Head of caudate nucleus (tissue), 42 donors: ENCODE measurements at regions not wholly inside any gene's neighbourhood (a gene's known extent, or its start where the extent isn't known, plus 50 kb on each side); places are given as distances from the start of the nearest gene placed in this dataset.

Experiments
- DNase-seq, 42 donors: peaks; one replicate each; pipeline versions ENCODE4 v3.0.0 to v3.0.0-alpha.2; 2020 to 2021; ENCODE audit warnings: mixed read lengths in 7 of 42
- intact Hi-C: fragments of 100-400 bp; cut with DNase I; formaldehyde crosslinking; loops from one replicate; pipeline ENCODE4 v1.15.0; 2022

DNA sequence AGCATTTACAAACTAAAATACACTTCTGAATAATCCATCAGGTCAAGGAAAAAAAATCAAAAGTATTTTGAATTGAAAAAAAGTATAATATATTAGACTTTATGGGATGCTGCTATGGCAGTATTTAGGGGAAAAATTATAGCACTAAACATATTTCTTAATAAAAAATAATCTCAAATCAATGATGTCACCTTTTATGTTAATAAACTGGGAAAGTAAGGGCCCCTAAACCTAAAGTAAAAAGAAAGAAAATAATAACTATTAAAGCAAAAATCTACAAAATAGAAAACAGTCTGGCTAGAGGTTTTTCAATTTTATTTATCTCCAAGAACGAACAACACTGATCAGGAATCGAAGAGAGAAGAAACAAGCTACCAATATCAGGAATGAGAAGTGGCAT is 160.8 kb upstream of the PLXNA2 start:
- intact Hi-C loops = no loop called here
- no peak for DNase-seq

DNA sequence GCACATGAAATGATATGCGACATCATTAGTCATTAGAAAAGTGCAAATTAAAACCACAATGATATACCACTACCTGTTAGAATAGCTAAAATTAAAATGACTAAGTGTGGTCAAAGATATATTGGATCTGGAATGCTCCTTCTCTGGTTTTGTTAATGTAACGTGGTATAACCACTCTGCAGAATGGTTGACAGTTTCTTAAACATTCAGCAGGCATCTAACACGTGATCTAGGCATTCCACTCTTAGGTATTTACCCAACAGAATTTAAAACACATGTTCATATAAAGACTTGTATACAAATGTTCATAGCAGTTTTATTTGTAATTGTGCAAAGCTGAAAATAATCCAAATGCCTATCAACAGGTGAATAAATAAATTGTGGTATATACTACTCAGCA is 165.0 kb upstream of the PLXNA2 start:
- DNase-seq = no peak
- intact Hi-C loops = no loop called here

DNA sequence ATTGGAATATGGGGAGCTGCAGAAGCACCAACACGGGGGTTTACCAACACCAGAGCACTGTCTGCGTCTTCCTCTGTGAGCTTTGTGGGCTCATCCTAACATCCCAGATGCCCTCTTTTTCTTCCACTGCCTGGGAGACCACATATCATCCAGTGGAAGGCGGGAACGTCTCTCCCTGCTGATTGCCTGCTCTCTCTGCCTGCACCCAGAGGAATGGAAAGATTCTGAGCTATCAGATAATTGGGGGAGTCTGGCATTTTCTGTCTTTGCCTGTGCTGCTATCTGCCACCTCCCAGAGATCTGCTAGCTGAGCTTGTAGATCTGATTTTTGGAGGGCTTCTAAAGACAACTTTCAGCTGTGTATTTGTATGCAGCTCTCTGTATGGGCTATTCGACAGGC is 166.2 kb upstream of the PLXNA2 start:
- intact Hi-C loops = no loop called here
- no peak for DNase-seq

DNA sequence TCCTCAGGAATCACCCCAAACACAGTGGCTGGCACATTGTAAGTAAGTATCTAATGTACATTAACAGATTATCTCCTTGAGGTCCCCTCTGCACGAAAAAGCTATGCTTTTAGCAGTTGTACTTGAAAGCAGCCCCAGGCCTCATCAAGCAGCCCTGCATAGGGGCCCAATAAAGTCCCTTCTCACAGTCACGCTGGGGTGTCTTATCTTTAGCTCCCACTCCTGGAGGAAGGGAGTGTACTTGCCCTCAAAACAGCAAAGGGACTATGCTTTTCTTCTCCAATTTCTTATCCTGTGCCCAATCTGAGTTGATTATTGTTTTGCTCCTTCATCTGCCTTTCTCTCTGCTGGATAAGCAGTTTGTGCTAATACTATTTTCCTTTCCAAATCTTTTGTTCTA is 168.8 kb upstream of the PLXNA2 start:
- DNase-seq = no peak
- intact Hi-C loops = no loop called here

DNA sequence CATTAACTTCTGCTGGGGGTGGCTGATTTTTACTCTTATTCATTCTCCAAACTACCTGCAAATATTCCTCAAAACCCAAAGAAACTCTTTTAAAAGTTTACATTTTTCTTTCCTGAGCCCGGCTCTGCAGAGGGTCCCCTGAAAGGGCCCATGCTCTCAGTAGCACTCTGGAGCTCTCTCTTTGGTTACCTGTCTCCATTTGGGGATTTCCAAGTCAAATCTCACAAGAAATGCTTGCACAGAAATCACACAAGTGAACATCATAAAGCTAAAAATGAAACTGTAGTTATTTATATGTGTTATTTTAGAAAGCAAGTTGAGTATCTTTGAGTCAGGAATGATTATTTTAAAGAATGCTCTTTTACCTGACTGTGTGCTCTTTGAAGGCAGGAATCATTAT is 174.5 kb upstream of the PLXNA2 start:
- intact Hi-C loops = no loop called here
- DNase-seq = no peak

DNA sequence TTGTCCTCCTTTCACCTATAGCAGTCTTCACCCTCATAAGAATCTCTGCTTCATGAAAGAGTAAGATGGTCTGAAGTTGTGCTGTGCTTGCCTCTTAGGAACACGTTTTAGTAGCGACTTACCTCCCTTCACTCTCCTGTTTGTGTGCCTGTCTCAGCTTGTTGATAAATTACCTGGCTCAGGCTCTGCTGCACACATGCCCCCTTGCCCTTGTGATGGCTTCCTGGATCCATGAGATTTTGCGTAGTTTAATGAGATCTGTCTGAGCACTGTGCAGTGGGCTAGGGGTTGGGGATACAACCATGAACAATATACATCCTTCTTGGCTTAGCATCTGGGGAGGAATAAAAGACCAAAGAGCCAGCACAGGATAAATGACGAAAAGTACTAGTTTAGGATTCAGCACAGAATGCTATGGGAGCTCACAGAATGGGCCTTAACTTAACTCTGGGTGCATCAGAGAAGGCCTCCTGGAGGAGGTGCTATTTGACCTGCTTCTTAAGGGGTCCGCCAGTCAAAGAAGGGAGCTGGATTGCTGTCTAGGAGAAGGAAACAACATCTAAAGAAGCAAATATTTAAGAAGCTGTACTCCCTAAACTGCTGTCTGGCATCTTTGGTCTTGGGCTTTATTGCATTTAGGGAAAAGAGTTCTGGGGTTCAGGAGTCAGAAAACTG is 175.7 kb upstream of the PLXNA2 start:
- intact Hi-C loops = no loop called here
- no peak for DNase-seq

DNA sequence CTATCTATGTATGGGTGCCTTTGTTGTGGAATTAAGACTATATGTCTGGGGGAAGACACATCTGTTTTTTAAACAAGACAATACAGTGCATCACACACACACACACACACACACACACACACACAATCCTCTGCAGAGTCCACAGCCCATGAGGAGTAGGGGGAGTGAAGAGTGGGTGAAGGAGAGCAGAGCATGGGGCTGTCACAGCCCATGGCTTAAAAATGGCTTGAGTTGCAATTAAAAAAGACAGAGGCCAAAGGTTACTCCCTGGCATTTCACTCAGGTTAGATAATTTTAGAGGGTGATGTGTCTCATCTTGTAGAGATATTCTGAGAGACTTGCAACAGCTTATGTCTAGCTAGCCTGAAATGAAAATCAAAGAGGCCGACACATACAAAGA is 176.5 kb upstream of the PLXNA2 start:
- DNase-seq = no peak
- intact Hi-C loops = no loop called here

DNA sequence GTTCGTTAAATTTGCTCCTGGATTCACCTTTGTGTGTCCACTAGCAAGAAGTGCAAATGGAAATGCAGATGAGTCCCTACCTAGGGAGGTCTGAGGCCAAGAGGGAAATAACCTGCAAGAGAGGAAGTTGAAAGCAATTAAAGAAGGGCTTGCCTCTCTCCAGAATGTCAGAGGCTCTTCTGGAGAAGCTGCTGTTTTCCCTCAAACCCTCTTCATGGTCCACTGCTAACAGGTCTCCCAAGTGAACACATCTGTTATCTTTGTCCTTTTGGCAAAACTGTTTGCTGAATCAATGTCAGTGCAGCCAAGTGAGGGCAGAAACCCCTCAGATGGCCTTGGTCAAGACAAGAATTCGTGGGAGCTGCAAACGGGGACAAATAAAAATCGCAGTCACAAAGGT is 177.3 kb upstream of the PLXNA2 start:
- intact Hi-C loops = no loop called here

DNA sequence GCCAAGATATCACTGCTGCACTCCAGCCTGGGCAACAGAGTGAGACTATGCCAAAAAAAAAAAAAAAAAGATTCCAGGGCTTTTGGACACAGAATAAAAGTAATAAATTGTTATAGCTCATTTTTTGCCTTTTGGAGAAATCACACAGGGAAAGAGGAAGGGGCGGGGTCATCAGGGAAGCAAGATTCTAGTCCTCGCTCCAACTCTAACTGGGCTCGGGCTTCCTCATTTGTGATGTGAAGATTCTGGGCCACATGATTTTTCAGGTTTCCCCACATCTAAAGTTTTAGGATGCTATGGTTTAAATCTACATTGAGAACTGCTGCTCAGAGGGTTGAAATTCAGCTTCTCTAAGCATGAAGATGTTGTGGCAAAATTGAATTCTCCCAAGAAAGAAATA is 179.3 kb upstream of the PLXNA2 start:
- intact Hi-C loops = no loop called here
- no peak for DNase-seq

More for the DNA sequence above, 177.3 kb upstream of the PLXNA2 start:
- DNase-seq = no peak

DNA sequence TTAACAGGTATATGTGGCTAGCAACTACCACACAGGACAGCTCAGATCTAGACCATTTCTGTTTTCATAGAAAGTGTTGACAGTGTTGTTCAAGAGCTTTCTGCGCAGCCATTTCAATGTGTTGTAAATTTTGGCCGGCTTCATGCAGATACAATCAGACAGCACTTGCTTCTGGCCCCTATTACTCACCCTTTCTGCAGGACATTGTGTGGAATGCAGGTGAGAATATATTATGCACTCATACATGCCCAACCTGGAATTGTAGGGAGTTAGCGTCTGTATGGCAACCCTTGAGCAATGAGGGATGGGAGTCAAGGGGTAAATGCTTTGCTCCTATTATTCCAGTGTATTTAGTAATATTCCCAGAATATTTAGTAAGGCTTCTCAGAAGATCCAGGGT is 180.9 kb upstream of the PLXNA2 start:
- DNase-seq = no peak
- intact Hi-C loops = no loop called here

DNA sequence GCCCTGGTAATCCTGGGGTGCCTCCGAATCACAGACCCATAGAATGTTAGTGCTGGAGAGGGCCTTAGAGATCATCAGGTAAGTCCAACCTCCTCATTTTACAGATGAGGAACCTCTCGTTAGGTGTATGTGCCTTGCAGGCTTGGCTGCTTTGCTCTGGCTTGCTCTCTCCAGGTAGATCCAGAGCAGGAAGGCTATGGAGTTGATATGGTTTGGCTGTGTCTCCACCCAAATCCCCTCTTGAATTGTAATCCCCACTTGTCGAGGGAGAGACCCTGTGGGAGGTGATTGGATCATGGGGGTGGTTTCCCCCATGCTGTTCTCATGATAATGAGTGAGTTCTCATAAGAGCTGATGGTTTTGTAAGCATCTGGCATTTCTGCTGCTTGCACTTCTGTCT is 186.0 kb upstream of the PLXNA2 start:
- intact Hi-C loops = no loop called here
- no peak for DNase-seq

DNA sequence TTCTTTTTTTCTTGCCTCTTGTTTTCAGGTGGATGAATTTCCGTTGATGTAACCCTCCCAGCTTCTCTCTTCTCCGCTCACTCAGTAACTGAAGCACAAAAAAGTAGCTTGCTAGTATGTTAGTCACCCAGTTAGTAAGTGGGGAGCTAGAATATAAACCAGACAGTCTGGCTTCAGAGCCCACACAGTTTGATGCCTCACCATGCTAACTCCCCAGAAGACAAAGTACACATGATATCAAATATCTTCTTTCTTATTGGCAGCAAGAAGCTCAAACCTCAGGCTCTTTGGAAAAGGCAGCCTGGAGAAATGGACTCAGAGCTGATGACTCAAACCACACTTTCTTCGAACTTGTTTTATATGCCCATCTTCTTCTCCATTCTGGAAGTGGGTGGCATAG is 187.5 kb upstream of the PLXNA2 start:
- DNase-seq = no peak
- intact Hi-C loops = no loop called here

DNA sequence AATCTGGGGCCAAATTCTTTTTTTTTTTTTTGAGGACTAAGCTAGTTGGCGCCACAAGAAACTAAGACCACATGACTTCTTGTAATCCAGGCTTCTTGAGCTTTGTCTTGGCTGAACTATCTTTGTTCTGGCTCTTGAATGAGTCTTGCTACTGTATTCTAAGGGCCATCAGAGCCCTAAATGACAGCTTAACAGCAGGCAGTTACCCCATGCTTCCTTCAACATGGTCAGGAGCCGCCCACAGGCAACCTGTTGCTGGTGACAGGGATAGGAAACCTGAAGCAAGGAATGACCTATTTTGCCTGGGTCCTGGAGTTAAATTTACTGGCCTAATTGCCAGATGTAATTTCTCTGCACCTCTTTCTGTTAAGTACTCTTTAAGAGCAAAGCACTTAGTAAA is 188.2 kb upstream of the PLXNA2 start:
- intact Hi-C loops = no loop called here
- DNase-seq = no peak

DNA sequence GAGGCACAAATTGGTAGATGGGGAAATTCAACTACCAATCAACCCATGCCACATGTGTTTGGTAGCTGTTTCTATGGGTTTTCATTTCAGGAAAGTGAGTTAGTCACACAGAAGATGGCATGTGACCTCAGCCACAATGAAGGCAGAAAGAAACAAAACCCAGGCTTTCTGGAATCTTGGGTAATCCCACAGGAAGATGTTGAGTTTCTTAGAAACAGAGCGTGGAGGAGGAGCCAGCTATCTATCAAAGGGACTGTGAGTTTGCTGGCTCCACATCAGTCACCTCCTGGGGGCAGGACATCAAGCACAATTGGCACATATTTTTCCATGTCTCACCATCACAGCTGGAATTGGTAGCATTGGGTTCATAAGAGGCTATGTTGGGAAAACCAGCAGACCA is 188.9 kb upstream of the PLXNA2 start:
- intact Hi-C loops = no loop called here

DNA sequence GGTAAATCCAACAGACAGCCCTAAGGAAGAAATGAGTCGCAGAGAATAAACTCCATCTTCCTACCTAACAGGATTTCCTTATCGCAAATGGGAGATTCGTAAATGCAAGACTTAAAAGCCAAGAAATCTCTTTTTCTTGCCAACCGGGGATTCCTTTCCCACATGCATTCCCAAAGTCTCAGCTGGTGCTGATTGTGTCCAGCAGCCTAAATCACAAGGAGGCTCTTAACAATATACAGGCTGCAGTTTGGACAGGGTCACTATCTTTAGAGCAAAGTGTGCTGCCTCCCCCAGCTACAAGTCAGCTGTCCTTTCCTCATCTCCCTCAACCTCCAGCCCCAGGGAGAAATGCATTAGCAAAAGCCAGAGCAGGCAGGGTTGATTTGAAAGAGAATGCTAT is 189.8 kb upstream of the PLXNA2 start:
- no peak for DNase-seq
- intact Hi-C loops = no loop called here

More for the DNA sequence above, 188.9 kb upstream of the PLXNA2 start:
- DNase-seq = no peak

DNA sequence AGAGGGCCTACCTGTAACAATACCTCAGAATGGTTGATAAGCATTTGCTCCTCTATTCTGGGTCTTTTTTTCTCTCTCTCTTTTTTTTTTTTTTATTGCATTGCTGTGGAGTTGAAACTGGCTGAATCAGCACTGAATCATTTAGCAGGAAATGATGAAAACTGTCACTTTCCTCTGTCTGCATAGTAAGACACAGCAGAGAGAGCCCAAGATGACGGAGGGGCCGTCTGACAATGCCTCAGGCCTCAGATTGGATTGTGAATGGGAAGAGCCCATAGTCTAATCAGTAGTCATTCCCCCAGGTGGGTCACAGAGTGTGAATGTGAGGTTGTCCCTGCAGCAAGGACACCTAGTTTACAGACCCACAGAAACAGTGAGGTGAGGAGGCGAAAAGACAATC is 193.2 kb upstream of the PLXNA2 start:
- intact Hi-C loops = no loop called here
- no peak for DNase-seq

DNA sequence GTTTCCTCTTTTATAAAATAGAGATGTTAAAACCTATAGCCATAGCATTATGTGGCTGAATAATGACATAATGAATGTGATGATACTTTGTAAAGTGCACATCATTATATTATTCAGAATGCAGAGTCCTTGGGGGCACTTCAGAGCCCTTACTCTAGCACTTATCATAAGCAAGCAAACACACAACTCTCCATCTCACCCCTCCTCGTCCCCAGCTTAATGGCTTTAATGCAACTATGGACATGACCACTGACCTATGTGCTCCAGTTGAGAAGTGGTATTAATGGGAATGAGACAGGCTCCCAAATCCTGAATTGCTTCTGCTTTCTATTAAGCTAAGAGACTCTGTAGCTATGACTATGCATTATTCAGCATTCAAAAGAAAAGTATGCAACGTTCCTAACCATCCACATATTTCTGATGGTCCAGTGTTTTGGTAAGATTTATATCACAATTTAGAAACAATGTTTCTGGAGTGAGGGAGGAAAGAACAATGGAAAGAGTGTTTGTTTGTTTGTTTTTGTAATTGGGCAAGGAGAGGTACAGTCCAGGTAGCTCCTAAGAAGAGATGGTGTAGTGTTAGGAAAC is 194.0 kb upstream of the PLXNA2 start:
- intact Hi-C loops = no loop called here

DNA sequence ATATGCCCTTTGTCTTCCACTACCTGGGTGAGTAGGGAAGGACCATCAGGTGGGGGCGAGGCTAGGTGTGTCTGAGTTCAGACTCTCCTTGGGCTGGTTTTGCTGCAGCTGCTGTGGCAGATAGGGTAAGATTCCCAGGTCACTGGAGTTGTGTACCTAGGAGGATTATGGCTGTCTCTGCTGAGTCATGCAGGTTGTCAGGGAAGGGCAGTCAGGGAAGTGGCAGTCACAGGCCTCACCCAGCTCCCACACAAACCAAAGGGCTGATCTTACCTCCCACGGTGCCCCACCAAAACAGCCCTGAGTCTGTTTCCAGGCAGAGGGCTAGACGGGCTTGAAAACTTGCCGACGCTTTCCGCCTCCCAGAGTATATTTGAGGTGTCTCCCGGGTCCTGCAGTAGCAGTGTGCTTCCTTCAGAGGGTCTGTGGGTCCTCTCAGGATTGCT is 201.6 kb upstream of the PLXNA2 start:
- intact Hi-C loops = no loop called here
- DNase-seq = peak in 1 of 42 donors; percentile 27

More for the DNA sequence above, 194.0 kb upstream of the PLXNA2 start:
- DNase-seq = no peak

DNA sequence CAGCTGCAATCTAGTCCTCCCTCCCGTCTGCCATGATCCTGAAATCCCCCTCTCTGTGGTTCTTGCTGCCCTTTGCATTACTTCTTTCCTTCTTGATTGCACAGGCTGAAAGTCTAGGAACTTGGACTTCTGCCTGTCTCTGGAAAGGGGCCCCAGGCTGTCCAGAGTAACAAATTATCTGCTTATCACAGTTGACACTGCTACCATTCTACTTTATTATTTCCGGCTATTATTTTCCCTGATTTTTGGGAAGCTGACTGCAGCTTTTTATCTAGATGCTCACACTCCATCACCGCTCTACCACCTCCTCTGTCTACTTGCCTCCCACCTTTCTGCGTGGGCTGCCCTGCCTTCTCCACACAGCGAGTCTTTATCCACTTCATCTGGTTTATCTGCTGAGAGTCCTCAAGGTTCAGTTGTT is 202.1 kb upstream of the PLXNA2 start:
- peak in 27 of 42 donors; percentile 10 to 65 (median 26) for DNase-seq
- intact Hi-C loops = no loop called here

DNA sequence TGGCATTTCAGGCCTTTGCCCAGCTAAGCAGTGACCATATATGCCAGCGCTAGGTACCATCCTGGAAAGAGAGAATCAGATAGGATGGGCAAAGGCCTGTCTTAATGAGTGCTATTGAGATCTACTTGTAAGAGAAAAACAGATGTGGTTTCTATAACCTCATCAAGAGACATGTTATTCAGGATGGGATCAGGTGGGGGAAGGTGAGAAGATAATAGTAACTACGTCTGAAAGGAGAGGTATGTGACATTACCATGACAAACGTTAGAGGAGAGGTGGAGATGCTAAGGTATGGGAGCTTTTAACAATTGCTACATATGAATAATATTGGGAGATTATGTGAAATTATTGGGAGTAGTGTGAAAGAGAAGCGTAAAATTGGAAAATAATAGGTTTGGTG is 204.2 kb upstream of the PLXNA2 start:
- intact Hi-C loops = no loop called here
- DNase-seq = no peak

DNA sequence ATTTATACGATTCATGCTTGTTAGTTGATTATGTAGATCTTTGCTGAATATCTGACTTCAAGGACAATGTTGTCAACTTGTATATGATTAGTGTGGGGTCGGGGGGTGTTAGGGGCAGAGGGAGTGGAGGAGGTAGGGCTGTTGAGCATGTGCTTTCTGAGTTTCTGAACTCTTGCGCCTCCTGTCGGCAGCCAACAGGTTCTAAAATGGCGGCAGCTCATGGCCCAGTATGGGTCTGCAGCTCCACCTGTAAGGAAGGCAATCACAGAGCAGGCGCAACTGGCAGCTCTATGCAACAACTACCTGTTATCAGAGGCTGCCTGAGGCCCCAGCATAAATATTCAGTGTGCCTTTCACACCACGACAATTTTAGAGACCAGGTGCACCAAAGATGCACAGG is 205.8 kb upstream of the PLXNA2 start:
- intact Hi-C loops = no loop called here
- no peak for DNase-seq
